HG03378 (cell line): ENCODE measurements at regions not wholly inside any gene's neighbourhood (a gene's known extent, or its start where the extent isn't known, plus 50 kb on each side); places are given as distances from the start of the nearest gene placed in this dataset.
"Not testable (repeated sequence)": the region's sequence is repeated elsewhere in the genome, so short reads cannot be mapped to it uniquely, and the experiment has no call there.

ENCODE experiments used
- ATAC-seq: cut with Tn5 transposase; IDR thresholded peaks from one replicate; pipeline ENCODE4 v1.9.1; 2021; ENCODE audit warnings: mild to moderate bottlenecking, moderate library complexity; ENCODE audit not compliant: unreplicated experiment

DNA sequence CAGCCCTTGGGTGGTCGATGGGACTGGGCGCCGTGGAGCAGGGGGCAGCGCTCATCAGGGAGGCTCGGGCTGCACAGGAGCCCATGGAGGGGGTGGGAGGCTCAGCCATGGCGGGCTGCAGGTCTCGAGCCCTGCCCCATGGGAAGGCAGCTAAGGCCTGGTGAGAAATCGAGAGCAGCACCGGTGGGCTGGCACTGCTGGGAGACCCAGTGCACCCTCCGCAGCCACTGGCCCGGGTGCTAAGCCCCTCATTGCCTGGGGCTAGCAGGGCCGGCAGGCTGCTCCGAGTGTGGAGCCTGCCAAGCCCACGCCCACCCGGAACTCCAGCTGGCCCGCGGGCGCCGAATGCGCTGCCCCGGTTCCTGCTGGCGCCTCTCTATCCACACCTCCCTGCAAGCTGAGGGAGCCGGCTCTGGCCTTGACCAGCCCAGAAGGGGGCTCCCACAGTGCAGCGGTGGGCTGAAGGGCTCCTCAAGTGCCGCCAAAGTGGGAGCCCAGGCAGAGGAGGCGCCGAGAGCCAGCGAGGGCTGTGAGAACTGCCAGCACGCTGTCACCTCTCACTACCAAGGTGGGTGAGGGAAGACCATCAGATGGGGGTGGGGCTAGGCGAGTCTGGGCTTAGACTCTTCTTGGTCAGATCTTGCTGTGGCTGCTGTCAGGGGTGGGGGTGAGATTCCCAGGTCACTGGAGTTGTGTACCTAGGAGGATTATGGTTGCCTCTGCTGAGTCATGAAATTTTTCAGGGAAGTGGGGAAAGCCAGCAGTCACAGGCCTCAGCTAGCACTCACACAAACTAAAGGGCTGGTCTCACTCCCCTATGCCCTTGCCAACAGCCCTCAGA lies 87.0 kb upstream of the NDST4 start:
- ATAC-seq = not testable (repeated sequence)

DNA sequence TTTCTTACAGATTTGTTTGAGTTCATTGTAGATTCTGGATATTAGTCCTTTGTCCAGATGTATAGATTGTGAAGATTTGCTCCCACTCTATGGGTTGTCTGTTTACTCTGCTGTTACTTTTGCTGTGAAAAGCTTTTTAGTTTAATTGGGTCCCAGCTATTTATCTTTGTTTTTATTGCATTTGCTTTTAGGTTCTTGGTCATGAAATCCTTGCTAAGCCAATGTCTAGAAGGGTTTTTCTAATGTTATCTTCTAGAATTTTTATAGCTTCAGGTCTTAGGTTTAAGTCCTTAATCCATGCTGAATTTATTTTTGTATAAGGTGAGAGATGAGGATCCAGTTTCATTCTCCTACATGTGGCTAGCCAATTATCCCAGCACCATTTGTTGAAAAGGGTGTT lies 81.2 kb upstream of the NDST4 start:
- not testable (repeated sequence) for ATAC-seq

DNA sequence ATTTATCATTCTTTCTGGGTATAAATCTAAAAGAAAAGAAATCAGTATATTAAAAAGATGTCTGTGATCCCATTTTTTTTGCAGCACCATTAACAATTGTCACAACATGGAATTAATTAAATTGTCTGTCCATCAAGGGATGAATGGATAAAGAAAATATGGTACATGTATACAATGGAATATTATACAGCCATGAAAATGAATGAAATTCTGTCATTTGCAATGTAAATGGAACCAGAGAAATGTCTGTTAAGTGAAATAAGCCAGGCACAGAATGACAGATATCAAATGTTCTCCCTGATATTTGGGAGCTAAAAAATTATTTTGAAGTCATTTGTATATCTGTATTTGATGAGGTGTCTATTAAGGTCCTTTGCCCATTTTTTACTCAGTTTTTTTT lies 77.1 kb upstream of the NDST4 start:
- no peak for ATAC-seq

GRCh38 chr4:115187136-115187535 lies 73.7 kb upstream of the NDST4 start:
- no peak for ATAC-seq

GRCh38 chr4:115179438-115180062 lies 66.1 kb upstream of the NDST4 start:
- ATAC-seq = not testable (repeated sequence)

DNA sequence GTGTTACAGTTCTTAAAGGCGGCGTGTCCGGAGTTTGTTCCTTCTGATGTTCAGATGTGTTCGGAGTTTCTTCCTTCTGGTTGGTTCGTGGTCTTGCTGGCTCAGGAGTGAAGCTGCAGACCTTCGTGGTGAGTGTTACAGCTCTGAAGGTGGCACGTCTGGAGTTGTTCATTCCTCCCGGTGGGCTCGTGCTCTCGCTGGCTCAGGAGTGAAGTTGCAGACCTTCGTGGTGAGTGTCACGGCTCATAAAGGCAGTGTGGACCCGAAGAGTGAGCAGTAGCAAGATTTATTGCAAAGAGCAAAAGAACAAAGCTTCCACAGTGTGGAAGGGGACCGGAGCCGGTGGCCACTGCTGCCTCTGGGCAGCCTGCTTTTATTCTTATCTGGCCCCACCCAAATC lies 65.3 kb upstream of the NDST4 start:
- not testable (repeated sequence) for ATAC-seq

DNA sequence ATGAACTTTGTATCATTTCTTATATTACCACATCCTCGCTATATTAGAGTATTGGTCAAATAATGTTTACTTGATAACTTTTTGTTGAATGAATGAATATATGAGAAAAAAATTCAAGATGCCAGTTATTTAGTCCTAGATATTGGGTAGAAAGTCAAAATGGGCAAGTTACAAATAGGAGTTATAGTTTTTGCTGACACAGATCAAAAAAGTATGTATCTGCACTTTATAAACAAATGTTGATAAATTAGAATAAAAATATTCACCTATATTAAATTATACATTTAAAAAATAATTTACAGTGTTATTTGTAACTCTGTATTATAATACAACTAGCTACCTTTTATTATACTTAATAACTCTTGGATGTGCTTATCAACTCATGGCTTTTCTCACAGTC lies 57.8 kb upstream of the NDST4 start:
- ATAC-seq = no peak

DNA sequence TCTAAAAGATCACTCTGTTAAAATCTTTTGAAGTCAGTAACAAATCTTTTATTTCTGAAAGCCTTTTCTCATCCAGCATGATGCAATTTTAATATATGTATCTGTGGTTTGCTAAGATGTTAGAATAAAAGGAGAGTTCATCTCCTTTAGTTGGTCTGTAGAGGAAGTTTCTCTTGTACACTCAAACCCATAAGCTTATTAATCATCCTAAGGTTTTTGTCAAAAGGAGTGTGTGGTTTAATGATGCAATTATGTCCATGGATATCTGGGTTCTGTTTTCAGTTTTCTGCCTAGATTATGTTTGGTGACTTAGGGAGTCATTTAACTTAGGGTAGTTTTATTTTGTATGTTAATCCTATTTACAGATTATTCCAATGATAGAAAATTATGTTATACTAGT lies 52.1 kb upstream of the NDST4 start:
- no peak for ATAC-seq
